Sigmoid colon (tissue), 4 donors: ENCODE measurements at regions not wholly inside any gene's neighbourhood (a gene's known extent, or its start where the extent isn't known, plus 50 kb on each side); places are given as distances from the start of the nearest gene placed in this dataset.

Source experiments
- CTCF ChIP-seq, 4 experiments: fragments of 450-650 bp in 3 of 4; fragments of 200-600 bp in 1 of 4; IDR thresholded peaks; one replicate each; pipeline ENCODE4 v1.5.1; 2016 to 2019; ENCODE audit warnings: antibody characterized with exemption in 4 of 4, mild to moderate bottlenecking in 3 of 4, moderate library complexity in 2 of 4
- EP300 ChIP-seq, 4 donors: sonication (generic); formaldehyde crosslinking; IDR thresholded peaks; one replicate each; pipeline ENCODE4 v1.6.1; 2017; ENCODE audit warnings: antibody characterized with exemption in 4 of 4
- POLR2A ChIP-seq, 2 donors: fragments of 450-650 bp; IDR thresholded peaks; one replicate each; pipeline ENCODE4 v1.6.1; 2016; ENCODE audit warnings: antibody characterized with exemption in 2 of 2, mild to moderate bottlenecking in 2 of 2, moderate library complexity in 2 of 2
- POLR2AphosphoS5 ChIP-seq, 4 donors: sonication (generic); formaldehyde crosslinking; IDR thresholded peaks; one replicate each; pipeline ENCODE4 v1.6.1; 2017; ENCODE audit warnings: antibody characterized with exemption in 4 of 4

GRCh38 chr7:116357781-116358670 lies 141.5 kb upstream of the CAV2 start:
- TF ChIP-seq CTCF (IDR thresholded peaks at IDR 0.05) (no peak), POLR2A (IDR thresholded peaks at IDR 0.05) (no peak), POLR2AphosphoS5 (IDR thresholded peaks at IDR 0.05) (no peak), EP300 (IDR thresholded peaks at IDR 0.05) (no peak)
